GM18498 (cell line): ENCODE measurements at regions not wholly inside any gene's neighbourhood (a gene's known extent, or its start where the extent isn't known, plus 50 kb on each side); places are given as distances from the start of the nearest gene placed in this dataset.
"Not testable (repeated sequence)": the region's sequence is repeated elsewhere in the genome, so short reads cannot be mapped to it uniquely, and the experiment has no call there.

Experiments
- ATAC-seq: cut with Tn5 transposase; IDR thresholded peaks from one replicate; pipeline ENCODE4 v1.9.1; 2021; ENCODE audit warnings: mild to moderate bottlenecking, moderate library complexity; ENCODE audit not compliant: unreplicated experiment

DNA sequence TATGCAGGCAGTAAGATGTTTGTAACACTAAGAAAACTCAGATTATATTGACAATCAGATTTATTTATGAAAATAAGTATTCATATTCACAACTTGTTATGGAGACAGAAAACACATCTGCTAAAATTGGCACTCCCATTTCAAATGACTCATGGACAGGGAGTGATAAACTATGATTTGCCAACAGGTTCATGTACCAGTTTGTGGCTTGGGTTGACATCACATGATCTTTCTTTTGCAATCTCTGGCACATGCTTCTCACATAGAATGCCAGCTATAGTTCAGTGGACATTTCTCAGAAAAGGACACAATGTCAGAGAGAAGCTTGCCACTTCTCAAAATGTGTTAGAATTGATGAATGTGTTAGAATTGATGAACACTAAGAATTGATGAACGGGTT, 663.2 kb upstream of the ANKRD30A start:
- no peak for ATAC-seq

DNA sequence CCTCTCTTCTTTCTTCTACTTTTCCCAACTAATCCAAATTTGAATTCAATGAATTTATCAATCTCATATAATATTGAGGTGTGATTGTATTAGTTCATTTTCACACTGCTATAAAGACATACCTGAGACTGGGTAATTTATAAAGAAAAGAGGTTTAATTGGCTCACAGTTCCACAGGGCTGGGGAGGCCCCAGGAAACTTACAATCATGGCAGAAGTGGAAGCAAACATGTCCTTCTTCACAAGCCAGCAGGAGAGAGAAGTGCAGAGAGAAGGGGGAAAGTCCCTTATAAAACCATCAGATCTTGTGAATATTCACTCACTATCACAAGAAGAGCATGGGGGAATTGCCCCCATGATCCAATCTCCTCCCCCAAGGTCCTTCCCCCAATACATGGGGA, 667.0 kb upstream of the ANKRD30A start:
- ATAC-seq = not testable (repeated sequence)

DNA sequence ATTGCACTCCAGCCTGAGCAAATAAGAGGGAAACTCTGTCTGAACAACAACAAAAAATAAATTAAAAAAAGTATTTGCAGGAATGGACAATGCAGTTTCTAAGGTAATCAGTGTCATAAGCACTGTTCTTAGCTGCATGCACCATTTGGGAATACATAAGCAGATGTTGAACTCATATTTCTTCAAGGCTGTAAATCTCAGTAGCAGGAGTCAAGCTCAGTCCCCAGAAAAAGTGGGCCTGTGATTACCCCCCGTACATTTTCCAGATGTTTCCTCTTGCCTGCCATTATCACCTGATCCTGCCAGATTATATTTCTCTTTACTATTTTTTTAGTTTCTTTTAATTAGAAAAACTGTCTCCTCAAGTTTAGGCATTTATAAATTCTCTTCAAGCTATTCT, 667.6 kb upstream of the ANKRD30A start:
- no peak for ATAC-seq

DNA sequence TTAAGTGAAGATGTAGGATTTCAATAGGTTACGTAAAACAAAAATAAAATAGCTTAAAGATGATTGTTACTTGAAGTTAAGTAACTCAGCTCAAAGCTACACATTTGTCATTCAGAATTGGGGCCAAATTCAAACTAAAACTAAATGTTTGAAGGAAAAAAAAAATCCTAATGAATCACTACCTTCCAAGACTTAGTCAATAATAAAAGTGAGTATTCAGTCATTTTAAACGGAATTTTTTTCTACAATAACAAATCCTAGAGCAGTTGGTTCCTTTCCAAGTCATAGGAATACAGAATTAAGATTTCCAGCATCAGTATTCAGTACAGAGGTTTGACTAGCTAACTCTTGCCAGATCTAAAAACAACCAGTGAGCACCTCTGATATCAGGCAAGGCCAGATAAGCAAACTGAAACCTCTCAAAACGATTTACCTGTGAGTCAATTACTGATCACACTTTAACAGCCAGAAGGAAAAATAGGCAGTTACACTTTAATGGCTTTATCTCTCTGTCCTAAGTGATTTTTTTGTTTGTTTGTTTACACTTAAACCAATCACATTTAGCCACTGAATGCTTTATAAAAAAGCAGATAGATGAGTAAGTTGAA, 669.8 kb upstream of the ANKRD30A start:
- ATAC-seq = no peak

DNA sequence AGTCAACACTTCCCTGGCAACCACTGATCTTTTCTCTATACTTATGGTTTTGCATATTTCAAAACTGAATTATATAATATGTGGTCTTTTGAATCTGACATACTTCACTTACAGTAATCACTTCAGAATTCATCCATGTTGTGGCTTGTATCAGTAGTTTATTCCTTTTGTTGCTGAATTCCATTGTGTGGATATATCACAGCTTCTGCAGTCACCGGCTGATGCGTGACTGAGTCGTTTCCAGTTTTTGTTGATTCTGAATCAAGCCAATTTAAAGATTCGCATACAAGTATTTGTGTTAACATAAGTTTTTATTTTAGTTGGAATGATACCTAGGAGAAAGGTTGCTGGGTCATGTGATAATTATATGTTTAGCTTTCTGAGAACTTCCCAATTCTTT, 672.5 kb upstream of the ANKRD30A start:
- ATAC-seq = no peak

DNA sequence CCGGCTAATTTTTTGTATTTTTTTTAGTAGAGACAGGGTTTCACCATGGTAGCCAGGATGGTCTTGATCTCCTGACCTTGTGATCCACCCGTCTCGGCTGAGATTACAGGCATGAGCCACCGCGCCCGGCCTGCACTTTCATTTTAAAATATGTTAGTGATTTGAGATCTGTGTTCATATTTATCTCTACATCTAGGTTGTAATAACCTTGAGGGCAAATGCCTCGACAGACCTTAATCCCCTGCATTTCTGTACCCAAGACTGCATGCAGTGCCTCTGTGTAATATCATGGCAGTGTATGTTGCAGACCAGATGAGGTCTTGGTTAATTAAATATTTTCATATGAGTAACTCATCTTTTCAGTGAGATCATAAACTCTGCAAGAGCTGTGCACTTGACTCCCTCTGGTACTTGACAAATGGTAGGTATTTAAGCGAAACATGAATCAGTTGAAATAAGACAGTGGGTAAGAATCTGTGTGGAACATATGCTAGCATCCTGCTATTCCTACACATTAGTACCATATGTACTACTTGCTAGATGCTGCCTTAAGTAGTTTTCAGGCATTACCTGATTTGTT, 673.9 kb upstream of the ANKRD30A start:
- ATAC-seq = no peak

DNA sequence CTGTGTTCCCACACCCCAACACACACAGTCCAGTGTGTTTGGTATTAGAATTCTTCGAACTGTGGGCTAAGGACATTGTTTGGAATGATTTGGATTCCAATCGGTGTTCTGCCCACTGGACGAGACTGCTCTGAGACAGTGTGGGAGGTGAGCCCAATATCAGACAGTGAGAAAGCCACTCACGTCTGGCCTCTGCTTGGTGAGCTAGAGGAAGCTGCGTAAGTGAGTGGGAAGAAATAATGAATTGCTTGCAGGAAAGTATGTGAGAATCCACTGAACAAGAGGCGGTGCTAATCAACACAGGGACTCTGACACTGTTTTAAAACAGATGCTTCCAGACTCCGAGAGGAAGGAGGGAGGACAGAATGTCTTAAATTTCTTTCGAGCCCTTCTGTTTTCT, 675.0 kb upstream of the ANKRD30A start:
- no peak for ATAC-seq

DNA sequence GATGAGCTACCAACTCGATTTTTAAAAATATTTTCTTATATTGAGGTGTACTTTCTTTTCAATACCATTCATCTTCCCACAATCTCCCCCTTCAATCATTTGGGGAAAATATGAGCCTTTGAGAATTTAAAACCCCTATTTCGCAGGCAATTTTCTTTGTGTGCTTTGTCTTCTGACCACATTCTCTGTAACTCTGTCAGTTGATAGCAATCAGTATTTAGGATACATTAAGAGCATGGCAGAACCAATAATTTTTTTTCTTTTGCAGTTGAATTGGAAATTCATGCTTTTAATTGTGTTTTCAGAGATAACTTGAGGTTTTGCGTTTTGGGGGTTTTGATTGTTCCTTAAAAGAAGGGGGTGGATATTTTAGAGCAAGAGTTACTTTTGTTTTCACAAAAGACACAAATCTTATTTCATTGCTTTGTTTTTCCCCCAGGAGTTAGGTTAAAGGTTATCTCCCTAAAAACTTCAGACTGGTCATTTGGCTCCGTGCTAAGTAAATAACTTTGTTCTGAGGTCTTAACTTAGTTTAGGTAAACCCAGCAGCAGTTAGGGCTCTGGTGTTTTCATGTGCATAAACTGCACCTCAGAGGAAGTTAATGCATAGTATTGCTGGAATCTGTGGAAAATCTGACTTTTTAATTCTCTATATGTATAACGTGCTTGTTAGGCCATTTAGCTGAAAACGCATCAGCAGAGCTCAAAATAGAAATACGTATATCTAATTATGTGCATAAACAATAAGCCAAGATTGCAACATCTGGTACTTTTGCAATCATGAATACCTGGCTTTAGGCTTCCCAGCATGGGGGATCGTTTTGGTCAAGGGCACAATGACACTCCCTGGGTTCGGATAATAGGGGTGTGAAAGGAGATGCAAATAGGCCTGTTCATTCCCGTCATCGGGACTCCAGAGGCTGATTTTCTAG, 676.4 kb upstream of the ANKRD30A start:
- no peak for ATAC-seq

DNA sequence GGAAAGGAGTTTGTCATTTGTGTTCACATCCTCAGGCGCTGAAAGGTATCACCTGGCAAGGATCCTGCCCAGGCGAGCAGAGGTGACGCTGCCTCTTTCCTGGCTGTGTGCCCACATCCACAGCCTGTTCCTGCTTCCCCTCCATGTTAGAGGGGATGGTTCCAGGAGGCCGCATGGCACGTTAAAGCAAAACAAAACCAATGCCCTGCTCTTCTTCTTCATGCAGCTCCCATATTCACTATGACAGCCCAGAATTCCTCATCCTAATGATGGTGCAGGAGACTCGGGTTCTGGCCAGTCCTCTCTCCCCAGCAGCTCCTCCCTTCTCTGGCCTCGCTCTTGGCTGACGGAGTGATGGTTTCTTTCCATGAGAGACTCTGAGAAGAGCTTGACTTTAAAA, 678.5 kb upstream of the ANKRD30A start:
- no peak for ATAC-seq

DNA sequence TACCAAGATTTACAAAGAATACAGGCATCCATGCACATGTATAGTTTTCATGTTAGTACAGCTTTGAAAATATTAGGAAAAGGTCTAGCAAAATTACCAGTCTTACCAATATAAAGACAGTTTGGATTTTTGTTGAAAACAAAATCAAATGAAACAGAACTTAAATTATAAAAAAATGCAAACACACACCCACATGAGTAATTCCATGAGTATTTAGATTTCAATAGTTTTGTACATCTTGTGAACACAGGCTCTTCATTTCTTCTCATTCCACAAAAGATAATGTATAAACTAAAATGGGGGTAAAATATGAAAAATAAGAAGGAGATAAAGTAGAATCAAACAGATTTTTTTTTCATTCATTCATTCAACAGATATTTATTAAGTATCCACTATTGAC, 682.2 kb upstream of the ANKRD30A start:
- no peak for ATAC-seq

DNA sequence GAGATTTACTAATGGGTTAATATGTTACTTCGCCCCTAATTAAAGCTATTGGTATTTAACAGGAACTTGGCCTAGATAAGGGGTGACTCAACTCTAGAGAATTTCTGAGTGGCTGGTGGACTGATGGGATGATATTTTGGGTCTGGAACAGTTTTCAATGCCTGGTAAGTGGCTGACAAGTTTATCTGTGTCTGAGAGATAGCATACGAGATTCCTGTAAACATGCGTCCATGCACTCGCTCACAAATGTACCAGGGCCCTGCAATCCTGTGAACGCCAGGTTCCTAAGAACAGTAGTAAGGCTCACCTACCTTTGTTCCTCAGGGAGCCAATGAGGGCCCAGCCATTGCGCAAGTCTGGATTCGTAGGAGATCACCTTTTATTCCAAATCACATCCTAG, 683.8 kb upstream of the ANKRD30A start:
- no peak for ATAC-seq

DNA sequence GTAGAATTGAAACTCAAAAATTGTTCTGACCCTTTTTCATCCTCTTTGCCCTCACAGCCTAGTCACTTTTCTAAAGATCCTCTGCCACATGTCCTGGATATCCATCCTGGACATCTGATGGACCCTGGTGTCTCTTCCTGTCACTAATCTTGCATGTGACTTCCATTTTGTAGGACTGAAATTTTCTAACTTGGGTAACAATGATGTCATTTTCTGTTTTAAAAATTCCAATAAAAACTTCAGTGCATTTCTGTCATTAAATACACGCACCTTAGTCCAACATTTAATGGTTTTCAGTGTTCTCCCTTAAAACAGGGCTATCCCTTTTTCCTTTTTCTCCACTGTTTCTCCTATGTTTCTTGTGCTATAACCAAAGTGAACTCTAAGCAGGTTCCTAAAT, 684.9 kb upstream of the ANKRD30A start:
- no peak for ATAC-seq

DNA sequence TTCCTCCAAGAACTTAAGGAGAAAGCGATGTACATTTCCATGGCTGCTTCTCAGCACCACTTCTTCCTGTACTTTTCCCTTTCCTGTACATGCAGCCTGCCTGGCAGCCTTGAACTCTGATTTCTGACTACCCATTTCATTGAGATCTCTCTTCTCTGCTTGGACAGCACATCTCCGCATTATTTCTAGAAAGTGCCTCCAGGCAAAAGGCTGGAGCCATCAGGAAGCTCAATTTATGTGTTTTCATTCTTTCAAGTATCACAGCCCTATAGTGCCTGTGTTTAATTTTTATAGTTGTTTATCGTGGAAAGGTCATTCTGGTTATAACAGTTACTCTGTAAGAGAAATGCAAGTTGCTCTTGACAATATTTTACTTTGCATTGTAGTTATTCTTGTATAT, 688.0 kb upstream of the ANKRD30A start:
- no peak for ATAC-seq

DNA sequence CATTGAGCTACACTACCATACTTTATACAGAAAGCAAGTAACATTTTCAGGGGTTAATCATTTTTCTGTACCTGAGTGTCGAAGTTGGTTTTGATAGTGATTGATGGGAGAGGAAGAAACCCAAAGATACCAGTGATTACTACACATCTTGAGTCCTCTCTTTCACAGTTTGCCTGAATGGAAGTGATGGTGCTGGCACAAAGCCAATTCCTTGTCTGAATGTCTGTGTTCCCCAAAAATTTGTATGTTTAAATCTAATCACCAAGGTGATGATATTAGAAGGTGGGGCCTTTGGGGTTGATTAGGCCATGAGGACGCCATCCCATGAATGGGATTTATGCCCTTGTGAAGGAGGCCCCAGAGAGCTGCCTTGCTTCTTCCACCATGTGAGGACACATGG, 696.9 kb upstream of the ANKRD30A start:
- no peak for ATAC-seq

DNA sequence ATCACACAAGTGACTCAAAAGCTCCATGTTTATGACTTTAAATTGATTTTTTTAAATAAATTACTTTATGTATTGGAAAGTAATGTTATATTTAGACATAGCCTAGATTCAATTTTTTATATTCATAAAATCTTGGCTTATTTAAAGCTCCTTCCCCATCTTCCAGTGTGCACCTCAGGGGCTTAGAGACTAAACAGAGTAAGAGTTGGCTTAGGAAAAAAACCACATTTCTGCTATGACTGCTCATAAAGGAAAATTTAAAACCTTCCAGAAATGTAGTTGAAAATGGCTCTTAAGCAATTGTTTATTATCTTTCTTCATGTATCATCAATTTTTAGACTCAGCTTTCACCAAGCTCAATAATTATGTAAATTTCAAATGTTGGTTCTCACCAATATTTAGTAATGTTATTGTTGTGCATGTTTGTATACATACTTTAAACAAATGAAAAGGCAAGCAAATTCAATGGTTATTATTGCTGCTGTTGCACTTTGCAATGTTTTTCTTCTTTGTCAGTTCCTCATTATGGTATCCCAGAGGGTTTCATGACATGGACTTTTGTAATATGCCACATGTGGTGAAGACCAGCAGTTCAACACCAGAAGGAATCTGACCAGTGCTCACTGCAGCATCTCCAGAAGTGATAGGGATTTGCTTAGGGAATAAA, 700.1 kb upstream of the ANKRD30A start:
- ATAC-seq = no peak

DNA sequence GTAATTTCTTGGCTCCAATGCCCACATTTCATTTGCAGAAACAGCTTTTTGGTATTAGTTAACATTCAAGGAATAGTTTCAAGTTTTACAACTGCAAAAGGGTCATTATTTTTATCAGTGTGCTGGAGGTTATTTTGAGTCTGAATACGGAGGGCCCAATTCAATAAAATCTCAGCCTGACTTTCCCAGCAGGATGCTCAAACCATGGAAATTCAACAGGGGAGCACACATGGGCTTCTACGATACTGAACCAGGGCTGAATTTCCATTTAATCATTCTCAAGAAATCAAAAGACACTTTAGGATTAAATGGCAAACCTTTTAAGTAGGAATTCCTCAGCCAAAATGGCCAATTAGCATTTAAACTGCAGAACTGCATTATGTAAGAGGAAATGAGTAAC, 700.9 kb upstream of the ANKRD30A start:
- no peak for ATAC-seq

DNA sequence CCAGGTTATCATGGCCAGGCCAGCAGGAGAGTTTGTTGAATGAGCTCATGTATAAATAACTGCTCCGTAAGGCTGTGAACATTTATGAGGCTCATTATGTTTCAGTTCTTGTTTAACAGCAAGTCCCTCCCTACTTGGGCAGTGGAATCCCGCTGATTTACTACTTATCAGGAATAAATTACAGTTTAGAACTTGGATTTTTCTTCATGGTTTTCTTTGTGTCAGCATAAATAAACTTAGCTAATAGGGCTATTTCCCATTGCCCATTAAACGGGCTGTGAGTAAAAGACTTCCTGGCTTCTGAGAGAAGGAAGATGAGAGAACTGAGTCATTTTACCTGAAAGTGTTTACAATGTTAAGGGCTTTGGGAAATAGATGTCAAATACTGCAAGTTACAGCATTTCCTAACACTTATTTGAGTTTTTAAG, 701.6 kb upstream of the ANKRD30A start:
- ATAC-seq = no peak

DNA sequence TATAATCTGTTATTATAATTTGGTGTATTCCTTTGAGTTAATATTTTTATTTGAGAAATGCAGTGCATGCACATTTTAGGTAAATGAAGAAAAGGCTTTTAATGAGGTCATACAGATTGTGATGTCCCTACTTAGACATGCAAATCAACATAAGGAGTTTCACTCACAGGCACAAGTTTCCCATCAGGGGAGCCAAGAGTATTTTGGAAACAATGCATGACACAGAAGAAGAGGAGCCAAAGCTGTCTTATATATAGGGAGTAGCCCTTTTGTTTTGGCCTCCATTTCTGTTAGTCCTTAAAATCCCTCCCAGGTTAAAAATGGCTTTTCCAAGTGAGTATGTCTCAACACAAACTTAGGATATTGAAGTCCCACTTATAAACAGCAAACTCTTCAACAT, 703.4 kb upstream of the ANKRD30A start:
- ATAC-seq = no peak

DNA sequence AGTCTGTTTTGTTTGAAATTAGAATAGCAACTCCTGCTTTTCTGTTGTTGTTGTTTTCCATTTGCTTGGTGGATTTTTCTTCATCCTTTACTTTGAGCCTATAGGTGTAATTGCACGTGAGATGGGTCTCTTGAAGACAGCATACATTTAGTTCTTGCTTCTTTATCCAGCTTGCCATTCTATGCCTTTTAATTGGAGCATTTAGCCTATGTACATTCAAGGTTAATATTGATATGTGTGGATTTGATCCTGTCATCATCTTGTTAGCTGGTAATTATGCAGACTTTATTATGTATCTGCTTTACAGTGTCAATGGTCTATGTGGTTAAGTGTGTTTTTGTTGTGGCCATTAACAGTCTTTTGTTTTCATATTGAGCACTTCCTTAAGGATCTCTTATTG, 708.9 kb upstream of the ANKRD30A start:
- no peak for ATAC-seq

DNA sequence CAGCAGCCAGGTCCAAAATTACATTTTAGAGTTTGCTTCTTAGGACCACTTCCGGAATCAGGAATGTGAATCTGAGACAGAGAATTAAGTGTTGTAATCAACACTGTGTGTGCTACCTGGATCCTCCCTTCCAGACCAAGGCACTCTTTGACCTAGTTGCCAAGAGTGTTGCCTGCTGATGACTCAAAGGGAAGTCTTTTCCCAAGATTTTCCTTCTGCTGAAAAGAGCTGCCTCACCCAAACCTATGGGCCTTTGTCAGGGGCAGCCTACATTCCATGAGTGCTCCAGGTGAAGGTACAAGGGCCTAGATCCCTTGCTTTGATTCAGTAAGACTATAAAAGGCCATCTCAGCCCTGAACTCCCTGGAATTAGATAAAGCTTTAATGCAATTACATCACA, 712.5 kb upstream of the ANKRD30A start:
- no peak for ATAC-seq

DNA sequence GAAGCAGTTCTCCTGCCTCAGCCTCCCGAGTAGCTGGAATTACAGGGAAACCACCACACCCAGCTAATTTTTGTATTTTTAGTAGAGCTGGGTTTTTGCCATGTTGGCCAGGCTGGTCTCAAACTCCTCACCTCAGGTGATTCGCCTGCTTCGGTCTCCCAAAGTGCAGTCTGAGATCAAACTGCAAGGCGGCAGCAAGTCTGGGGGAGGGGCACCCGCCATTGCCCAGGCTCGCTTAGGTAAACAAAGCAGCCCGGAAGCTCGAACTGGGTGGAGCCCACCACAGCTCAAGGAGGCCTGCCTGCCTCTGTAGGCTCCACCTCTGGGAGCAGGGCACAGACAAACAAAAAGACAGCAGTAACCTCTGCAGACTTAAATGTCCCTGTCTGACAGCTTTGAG, 725.2 kb upstream of the ANKRD30A start:
- not testable (repeated sequence) for ATAC-seq

DNA sequence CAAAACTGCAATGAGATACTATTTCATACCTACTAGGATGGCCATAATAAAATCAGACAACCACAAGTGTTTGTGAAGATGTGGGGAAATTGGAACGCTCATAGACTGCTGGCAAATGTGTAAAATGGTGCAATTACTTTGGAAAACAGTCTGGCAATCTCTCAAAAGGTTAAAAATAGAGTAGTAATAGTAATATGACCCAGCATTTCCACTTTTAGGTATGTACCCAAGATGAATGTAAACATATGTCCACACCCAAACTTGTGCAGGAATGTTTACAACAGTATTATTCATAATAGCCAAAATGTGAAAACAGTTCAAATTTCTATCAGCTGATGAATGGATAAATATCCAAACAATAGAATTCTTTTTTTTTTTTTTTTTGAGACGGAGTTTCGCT, 731.6 kb upstream of the ANKRD30A start:
- no peak for ATAC-seq
